ENCODE measurements at regions not wholly inside any gene's neighbourhood (a gene's known extent, or its start where the extent isn't known, plus 50 kb on each side); places are given as distances from the start of the nearest gene placed in this dataset.

GRCh38 chr3:39665441-39665840 lies 144.0 kb upstream of the MYRIP start (continued):
- TF ChIP-seq REST (IDR thresholded peaks at IDR 0.05; ENCODE audit: unreplicated experiment), result no peak
- no peak for TF ChIP-seq ZNF114 (CRISPR knock-in tag; IDR thresholded peaks at IDR 0.05)
- no peak for TF ChIP-seq STAT1 (IDR thresholded peaks at IDR 0.05; ENCODE audit: unreplicated experiment)
- TF ChIP-seq CREB1 (CRISPR knock-in tag; IDR thresholded peaks at IDR 0.05; ENCODE audit: low read depth), result no peak
- no peak for TF ChIP-seq CTCF (conservative IDR thresholded peaks at IDR 0.05; ENCODE audit: low read depth in 2 of 2)

- Mint-ChIP-seq H3K4me1 (no peaks in the 10 kb centered on the region), H3K27me3 (ENCODE audit: insufficient read depth, low read depth, poor library complexity) (no peaks in the 10 kb centered on the region), H3K36me3 (ENCODE audit: low read depth) (no peaks in the 10 kb centered on the region), H3K4me3 (no peak overlapping the region), H3K27ac (no peak overlapping the region), H3K9me3 (no peaks in the 10 kb centered on the region)
- Histone ChIP-seq H3K36me3 (ENCODE audit: insufficient read depth) (no peaks in the 10 kb centered on the region), H3K4me3 (no peak overlapping the region), H3K4me1 (ENCODE audit: insufficient read depth) (no peaks in the 10 kb centered on the region), H3F3A (replicated peaks; ENCODE audit: low read depth) (no peaks in the 10 kb centered on the region), H3K9me2 (ENCODE audit: insufficient read depth) (peaks cover 12% of the 10 kb centered on the region; the same call in 1 of the 2 replicates), H3K27me3 (ENCODE audit: insufficient read depth) (no peaks in the 10 kb centered on the region), H2AFZ (no peak overlapping the region), H4K20me1 (replicated peaks; ENCODE audit: insufficient read depth) (no peaks in the 10 kb centered on the region), H3K79me2 (replicated peaks; ENCODE audit: insufficient read depth) (no peaks in the 10 kb centered on the region), H3K27ac (ENCODE audit: low read depth) (no peak overlapping the region), H3K4me2 (no peak overlapping the region)
- ATAC-seq, result peak; percentile 77
- TF ChIP-seq CTCF (conservative IDR thresholded peaks at IDR 0.05; ENCODE audit: low read depth in 2 of 2) (peak; percentile 81 to 88), EZH2phosphoT487 (IDR thresholded peaks at IDR 0.05; ENCODE audit: unreplicated experiment) (no peak)
- peak; percentile 80 for DNase-seq (ENCODE audit: low spot score)
Observed at GRCh38 chr3:39668420-39668819, 141.0 kb upstream of the MYRIP start.

All from GM23338 (cell line).